Endothelial cell of umbilical vein (primary cell): ENCODE measurements at regions not wholly inside any gene's neighbourhood (a gene's known extent, or its start where the extent isn't known, plus 50 kb on each side); places are given as distances from the start of the nearest gene placed in this dataset.

Source experiments
- BruUV-seq: library from RNA; stranded (reverse); fragments of 400-500 nt; replicated peaks from 2 replicates; lab custom pipeline; 2021; lab: Mats Ljungman, UMichigan
- CTCF ChIA-PET: fragments of 300-600, 350-600 bp; sonication (Branson Sonifier 250); formaldehyde crosslinking; loops from one replicate; lab custom pipeline; 2021; ENCODE audit warnings: antibody characterized with exemption, inconsistent platforms; lab: Charles Lee
- POLR2A ChIA-PET: fragments of 300-600, 350-600 bp; sonication (Branson Sonifier 250); formaldehyde crosslinking; loops from one replicate; lab custom pipeline; 2021; ENCODE audit warnings: antibody characterized with exemption, inconsistent platforms; lab: Charles Lee
- DNase-seq: peaks from one replicate; pipeline ENCODE4 v3.0.0-alpha.2; 2011; ENCODE audit warnings: low read depth, low spot score
- FAIRE-seq: peaks from 2 replicates; lab custom pipeline; 2011; peaks lifted over from hg19 to GRCh38; lab: Jason Lieb, UNC
- H2AFZ ChIP-seq: 2 replicates; pipeline ENCODE4 v1.6.0; 2012; ENCODE audit warnings: low read depth, low read length, control low read depth, inconsistent platforms
- H3K27ac ChIP-seq: 2 replicates; pipeline ENCODE4 v1.5.1; 2011; ENCODE audit warnings: low read depth, mild to moderate bottlenecking, control low read depth, low read length, moderate library complexity; ENCODE audit not compliant: insufficient read depth
- H3K27me3 ChIP-seq, 2 experiments: 2 replicates each; pipeline versions ENCODE4 v1.6.0 to v1.6.1; 2011; ENCODE audit warnings: low read length in 2 of 2, mixed read lengths in 1 of 2; ENCODE audit not compliant: control insufficient read depth in 2 of 2, insufficient read depth in 2 of 2
- H3K36me3 ChIP-seq, 2 experiments: 2 replicates in 1 of 2; 3 replicates in 1 of 2; pipeline ENCODE4 v1.5.1; 2011; ENCODE audit warnings: low read length in 2 of 2, mild to moderate bottlenecking in 1 of 2, moderate library complexity in 1 of 2; ENCODE audit not compliant: control insufficient read depth in 2 of 2, insufficient read depth in 2 of 2; ENCODE audit errors: extremely low read depth in 1 of 2
- H3K4me1 ChIP-seq: 3 replicates; pipeline ENCODE4 v1.5.1; 2011; ENCODE audit warnings: mild to moderate bottlenecking, low read length; ENCODE audit not compliant: control insufficient read depth, insufficient read depth; ENCODE audit errors: extremely low read depth
- H3K4me2 ChIP-seq: 2 replicates; pipeline ENCODE4 v1.6.1; 2011; ENCODE audit warnings: low read length, control low read depth, mixed read lengths; ENCODE audit not compliant: insufficient read depth
- H3K4me3 ChIP-seq, 3 experiments: fragments of 200-600 bp in 1 of 3; sonication (generic), shearing (Covaris generic) in 1 of 3; replicated peaks in 1 of 3; 2 replicates each; pipeline ENCODE4 v1.5.1; 2011 to 2016; ENCODE audit warnings: control low read depth in 3 of 3, low read length in 3 of 3, mild to moderate bottlenecking in 2 of 3, inconsistent platforms in 1 of 3, low read depth in 1 of 3, moderate library complexity in 1 of 3; ENCODE audit not compliant: insufficient read depth in 1 of 3
- H3K79me2 ChIP-seq: 2 replicates; pipeline ENCODE4 v1.6.0; 2012; ENCODE audit warnings: low read length, inconsistent platforms; ENCODE audit not compliant: control insufficient read depth, insufficient read depth
- H3K9ac ChIP-seq: replicated peaks from 2 replicates; pipeline ENCODE3; 2011; ENCODE audit warnings: low read length, control low read depth; ENCODE audit not compliant: insufficient read depth; ENCODE audit errors: extremely low read depth
- H3K9me1 ChIP-seq: replicated peaks from 3 replicates; pipeline ENCODE4 v1.6.0; 2011; ENCODE audit warnings: mild to moderate bottlenecking, low read length; ENCODE audit not compliant: control insufficient read depth, insufficient read depth; ENCODE audit errors: extremely low read depth
- H3K9me3 ChIP-seq: replicated peaks from 2 replicates; pipeline ENCODE4 v1.5.1; 2012; ENCODE audit warnings: low read length, inconsistent platforms; ENCODE audit not compliant: control insufficient read depth, insufficient read depth
- H4K20me1 ChIP-seq: replicated peaks from 2 replicates; pipeline ENCODE3; 2011; ENCODE audit warnings: mild to moderate bottlenecking, low read length; ENCODE audit not compliant: control insufficient read depth, insufficient read depth; ENCODE audit errors: extremely low read depth
- EZH2 ChIP-seq: IDR thresholded peaks from 2 replicates; pipeline ENCODE4 v1.6.1; 2012; ENCODE audit warnings: borderline replicate concordance, low read depth, mild to moderate bottlenecking, moderate library complexity, low read length, inconsistent platforms; ENCODE audit not compliant: severe bottlenecking
- MYC ChIP-seq: IDR thresholded peaks from one replicate; pipeline ENCODE4 v1.6.1; 2011; ENCODE audit warnings: mild to moderate bottlenecking, low read depth, low read length
- POLR2AphosphoS5 ChIP-seq: IDR thresholded peaks from 2 replicates; pipeline ENCODE4 v1.6.1; 2012; ENCODE audit warnings: low read depth, mild to moderate bottlenecking, control low read depth, low read length, moderate library complexity; ENCODE audit not compliant: insufficient read depth
- dilution Hi-C: fragments of 300-500 bp; cut with MboI; formaldehyde crosslinking; loops from one replicate; pipeline ENCODE4 v1.15.0; 2019; ENCODE audit warnings: low sequenced_read_pairs; ENCODE audit not compliant: extremely low pct_ligation_motif_present
- intact Hi-C: fragments of 100-400 bp; cut with micrococcal nuclease; formaldehyde crosslinking; loops from one replicate; pipeline ENCODE4 v1.10.0; 2022
- TF ChIP-seq, protein P1 (sequence below), 2 donors: IDR thresholded peaks; 1 replicate in 1 of 2; 2 replicates in 1 of 2; pipeline ENCODE4 v1.5.1; 2011; ENCODE audit warnings: low read length in 2 of 2, mild to moderate bottlenecking in 2 of 2, moderate library complexity in 2 of 2, control low read depth in 1 of 2, inconsistent platforms in 1 of 2, low read depth in 1 of 2; ENCODE audit not compliant: insufficient read depth in 1 of 2; ENCODE audit errors: extremely low read depth in 1 of 2

DNA sequence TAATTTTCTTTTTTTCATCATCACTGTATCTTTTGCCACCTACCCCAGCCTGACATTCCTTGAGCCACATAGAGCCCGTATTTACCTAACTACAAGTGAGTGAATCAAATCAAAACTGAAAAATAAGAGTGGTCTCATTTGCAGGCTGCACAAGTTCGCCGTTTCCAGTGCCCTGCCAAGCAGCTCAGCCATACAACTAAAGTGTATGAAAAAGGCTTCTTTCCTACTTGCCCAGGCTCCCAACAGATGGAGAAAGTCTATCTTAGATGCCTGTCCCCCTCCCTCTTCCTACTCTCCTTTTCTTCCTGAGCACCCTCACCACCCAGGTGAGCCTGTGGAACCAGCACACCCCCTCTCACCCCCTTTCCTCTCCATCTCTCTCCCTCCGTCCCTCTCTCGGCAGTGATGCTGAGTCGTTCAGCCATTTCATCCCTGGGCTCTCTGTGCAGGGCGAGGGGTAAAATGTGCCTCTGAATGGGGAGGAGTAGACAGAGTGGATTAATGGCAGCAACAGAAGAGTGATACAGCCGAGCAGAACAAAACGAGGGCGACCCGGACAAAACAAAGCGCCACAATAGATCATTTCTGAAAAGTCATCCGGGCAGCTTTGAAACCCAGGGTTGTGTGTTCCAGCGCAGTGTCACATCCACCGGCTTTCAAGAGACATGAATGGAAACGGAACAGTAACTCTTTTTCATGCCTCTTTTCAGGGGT, 65.0 kb upstream of the POU3F3 start:
- H3K27ac ChIP-seq, result no peak overlapping the region
- BruUV-seq, result no TSS peak

More for the DNA sequence above, 65.0 kb upstream of the POU3F3 start:
- Histone ChIP-seq H3K27me3 (no peaks in the 10 kb centered on the region), H3K4me2 (no peak overlapping the region), H3K79me2 (no peaks in the 10 kb centered on the region), H3K9me1 (no peaks in the 10 kb centered on the region), H3K4me3 (no peak overlapping the region), H3K9ac (no peak overlapping the region), H4K20me1 (no peaks in the 10 kb centered on the region), H2AFZ (no peak overlapping the region), H3K9me3 (no peaks in the 10 kb centered on the region), H3K4me1 (no peaks in the 10 kb centered on the region), H3K36me3 (no peaks in the 10 kb centered on the region)
- TF ChIP-seq MYC (no peak), EZH2 (no peak), POLR2AphosphoS5 (no peak)
- TF ChIP-seq, protein P1, sequence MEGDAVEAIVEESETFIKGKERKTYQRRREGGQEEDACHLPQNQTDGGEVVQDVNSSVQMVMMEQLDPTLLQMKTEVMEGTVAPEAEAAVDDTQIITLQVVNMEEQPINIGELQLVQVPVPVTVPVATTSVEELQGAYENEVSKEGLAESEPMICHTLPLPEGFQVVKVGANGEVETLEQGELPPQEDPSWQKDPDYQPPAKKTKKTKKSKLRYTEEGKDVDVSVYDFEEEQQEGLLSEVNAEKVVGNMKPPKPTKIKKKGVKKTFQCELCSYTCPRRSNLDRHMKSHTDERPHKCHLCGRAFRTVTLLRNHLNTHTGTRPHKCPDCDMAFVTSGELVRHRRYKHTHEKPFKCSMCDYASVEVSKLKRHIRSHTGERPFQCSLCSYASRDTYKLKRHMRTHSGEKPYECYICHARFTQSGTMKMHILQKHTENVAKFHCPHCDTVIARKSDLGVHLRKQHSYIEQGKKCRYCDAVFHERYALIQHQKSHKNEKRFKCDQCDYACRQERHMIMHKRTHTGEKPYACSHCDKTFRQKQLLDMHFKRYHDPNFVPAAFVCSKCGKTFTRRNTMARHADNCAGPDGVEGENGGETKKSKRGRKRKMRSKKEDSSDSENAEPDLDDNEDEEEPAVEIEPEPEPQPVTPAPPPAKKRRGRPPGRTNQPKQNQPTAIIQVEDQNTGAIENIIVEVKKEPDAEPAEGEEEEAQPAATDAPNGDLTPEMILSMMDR (IDR thresholded peaks at IDR 0.05; ENCODE audit: extremely low read depth in 1 of 2, insufficient read depth in 1 of 2, low read depth in 1 of 2, low read length in 2 of 2), result no peak
- POLR2A ChIA-PET, result no interaction called here
- intact Hi-C loops (no loop called here), dilution Hi-C loops (no loop called here)
- CTCF ChIA-PET, result no interaction called here
- no peak for FAIRE-seq
- no peak for DNase-seq
